Thoracic aorta (tissue), 2 donors: ENCODE measurements at regions not wholly inside any gene's neighbourhood (a gene's known extent, or its start where the extent isn't known, plus 50 kb on each side); places are given as distances from the start of the nearest gene placed in this dataset.

Experiments
- ATAC-seq: fragments of 150-250 bp; one replicate; pipeline ENCODE4 v1.8.0; 2017; ENCODE audit warnings: low read depth; ENCODE audit not compliant: insufficient number of reproducible peaks, low FRiP score
- DNase-seq: peaks from one replicate; pipeline ENCODE4 v3.0.0-alpha.2; 2020; ENCODE audit warnings: low spot score
- H3K27ac ChIP-seq, 2 donors: fragments of 200-600 bp; sonication (generic); 1 replicate in 1 of 2; 2 replicates in 1 of 2; pipeline ENCODE4 v1.5.1; 2016; ENCODE audit warnings: mild to moderate bottlenecking in 2 of 2, moderate library complexity in 2 of 2
- H3K27me3 ChIP-seq: fragments of 200-600 bp; sonication (generic); replicated peaks from 2 replicates; pipeline ENCODE4 v1.6.0; 2016; ENCODE audit warnings: mild to moderate bottlenecking; ENCODE audit not compliant: insufficient read depth
- H3K36me3 ChIP-seq: fragments of 200-600 bp; sonication (generic); one replicate; pipeline ENCODE4 v1.5.1; 2016
- H3K4me1 ChIP-seq, 2 donors: fragments of 200-600 bp; sonication (generic); 1 replicate in 1 of 2; 2 replicates in 1 of 2; pipeline versions ENCODE4 v1.5.1 to v1.6.0; 2016; ENCODE audit warnings: low read depth in 2 of 2, mild to moderate bottlenecking in 1 of 2; ENCODE audit not compliant: control insufficient read depth in 1 of 2
- H3K4me3 ChIP-seq: fragments of 200-600 bp; sonication (generic); 2 replicates; pipeline ENCODE4 v1.5.1; 2016; ENCODE audit warnings: mild to moderate bottlenecking
- H3K9me3 ChIP-seq: fragments of 200-600 bp; sonication (generic); 2 replicates; pipeline ENCODE4 v1.5.1; 2016
- TF ChIP-seq, protein P1 (sequence below): fragments of 200-600 bp; sonication (generic); IDR thresholded peaks from one replicate; pipeline ENCODE4 v1.5.1; 2019; ENCODE audit warnings: antibody characterized with exemption

DNA sequence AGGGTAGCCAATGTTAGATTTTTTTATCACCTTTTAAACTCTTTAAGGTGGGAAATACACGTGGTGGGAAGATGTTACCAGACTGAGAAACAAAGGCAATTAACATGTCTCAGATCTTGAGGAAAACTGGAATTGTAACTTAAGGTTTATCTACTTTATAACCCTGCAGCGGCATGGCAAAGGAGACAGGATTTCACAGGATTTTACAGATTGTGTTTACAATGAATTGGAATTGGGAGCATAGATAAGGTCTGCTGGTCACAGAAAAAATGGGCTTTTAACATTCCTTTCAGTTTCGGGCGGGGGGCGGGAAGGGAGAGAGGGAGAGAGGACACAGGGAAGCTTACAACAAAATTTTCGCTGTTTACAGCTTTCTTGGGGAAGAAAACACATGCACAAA, 467.5 kb upstream of the CT83 start:
- TF ChIP-seq, protein P1, sequence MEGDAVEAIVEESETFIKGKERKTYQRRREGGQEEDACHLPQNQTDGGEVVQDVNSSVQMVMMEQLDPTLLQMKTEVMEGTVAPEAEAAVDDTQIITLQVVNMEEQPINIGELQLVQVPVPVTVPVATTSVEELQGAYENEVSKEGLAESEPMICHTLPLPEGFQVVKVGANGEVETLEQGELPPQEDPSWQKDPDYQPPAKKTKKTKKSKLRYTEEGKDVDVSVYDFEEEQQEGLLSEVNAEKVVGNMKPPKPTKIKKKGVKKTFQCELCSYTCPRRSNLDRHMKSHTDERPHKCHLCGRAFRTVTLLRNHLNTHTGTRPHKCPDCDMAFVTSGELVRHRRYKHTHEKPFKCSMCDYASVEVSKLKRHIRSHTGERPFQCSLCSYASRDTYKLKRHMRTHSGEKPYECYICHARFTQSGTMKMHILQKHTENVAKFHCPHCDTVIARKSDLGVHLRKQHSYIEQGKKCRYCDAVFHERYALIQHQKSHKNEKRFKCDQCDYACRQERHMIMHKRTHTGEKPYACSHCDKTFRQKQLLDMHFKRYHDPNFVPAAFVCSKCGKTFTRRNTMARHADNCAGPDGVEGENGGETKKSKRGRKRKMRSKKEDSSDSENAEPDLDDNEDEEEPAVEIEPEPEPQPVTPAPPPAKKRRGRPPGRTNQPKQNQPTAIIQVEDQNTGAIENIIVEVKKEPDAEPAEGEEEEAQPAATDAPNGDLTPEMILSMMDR: no peak
- H3K4me3 ChIP-seq: peak overlapping the region; percentile 33
- ATAC-seq: no peak

DNA sequence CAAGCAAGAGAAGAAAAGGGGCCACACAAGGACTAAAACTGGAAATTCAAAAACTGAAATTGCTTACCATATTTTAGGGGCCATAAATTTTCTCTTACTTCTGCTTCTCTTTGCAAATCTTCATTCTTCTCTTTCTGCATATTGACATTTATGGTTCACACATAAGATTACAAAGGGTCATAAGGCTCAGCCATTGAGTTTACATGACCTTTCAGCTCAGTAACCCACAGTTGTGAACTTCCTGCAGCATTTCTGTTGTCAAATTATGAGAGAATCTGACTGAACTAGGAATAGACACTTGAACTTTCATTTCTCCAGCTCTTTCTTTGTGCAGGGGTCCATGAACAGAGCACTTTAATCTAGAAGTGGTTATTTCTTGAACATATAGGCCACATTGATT, 434.8 kb upstream of the CT83 start:
- TF ChIP-seq, protein P1: no peak
- no peak for ATAC-seq
- H3K27ac ChIP-seq: no peak overlapping the region
- no peaks in the 10 kb centered on the region for H3K36me3 ChIP-seq
- H3K4me1 ChIP-seq: no peaks in the 10 kb centered on the region
- no peaks in the 10 kb centered on the region for H3K9me3 ChIP-seq
- DNase-seq: no peak
- no peaks in the 10 kb centered on the region for H3K27me3 ChIP-seq
- no peak overlapping the region for H3K4me3 ChIP-seq

More for the DNA sequence above, 467.5 kb upstream of the CT83 start:
- Histone ChIP-seq H3K4me1 (peaks cover 0 to 6% of the 10 kb centered on the region in 2 donors), H3K9me3 (no peaks in the 10 kb centered on the region), H3K27ac (no peak overlapping the region), H3K36me3 (no peaks in the 10 kb centered on the region), H3K27me3 (no peaks in the 10 kb centered on the region)
- DNase-seq: no peak

DNA sequence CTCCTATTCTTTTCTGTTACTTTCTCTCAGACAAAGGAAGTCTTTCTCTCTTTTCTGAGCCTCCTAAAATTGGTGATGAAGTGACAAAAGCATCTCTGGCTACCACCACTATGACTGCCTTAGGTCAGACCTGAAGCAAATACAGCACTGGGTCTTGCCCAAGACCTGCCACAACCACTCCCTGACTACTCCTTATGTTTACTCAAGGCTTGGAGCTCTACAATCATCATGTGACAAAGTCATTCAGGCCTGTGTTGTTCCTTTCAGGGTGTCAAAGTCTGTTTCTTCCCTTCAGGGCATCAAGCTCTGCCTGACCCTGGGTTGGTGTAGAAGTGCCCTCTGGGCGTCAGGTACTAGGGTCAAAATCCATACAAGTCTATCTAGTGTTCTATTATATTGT, 419.2 kb upstream of the CT83 start:
- no peak for ATAC-seq
- TF ChIP-seq, protein P1: no peak
- H3K36me3 ChIP-seq: no peaks in the 10 kb centered on the region

DNA sequence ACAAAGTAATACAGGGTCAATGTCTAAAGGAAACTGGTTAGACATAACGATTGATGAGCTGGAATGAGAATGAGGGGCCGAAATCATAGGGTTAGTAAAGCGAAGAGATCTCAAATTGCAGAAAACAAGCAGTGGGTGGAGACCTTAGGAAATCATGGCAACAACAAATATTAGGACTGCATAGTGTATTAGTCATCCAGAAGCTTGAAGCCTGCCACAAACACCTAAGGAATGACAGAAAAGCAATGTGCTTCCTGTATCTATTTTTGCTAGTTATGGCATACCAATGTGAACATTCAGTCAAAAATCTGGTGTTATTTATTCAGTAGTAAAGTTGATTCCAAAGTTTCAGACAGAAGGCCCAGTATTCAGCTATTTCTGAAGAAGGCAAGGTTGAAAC, 410.9 kb upstream of the CT83 start:
- Histone ChIP-seq H3K27ac (no peak overlapping the region), H3K9me3 (no peaks in the 10 kb centered on the region), H3K4me1 (no peaks in the 10 kb centered on the region), H3K4me3 (no peak overlapping the region), H3K36me3 (no peaks in the 10 kb centered on the region), H3K27me3 (no peaks in the 10 kb centered on the region)
- DNase-seq (no peak), ATAC-seq (no peak)
- TF ChIP-seq, protein P1: no peak

More for the DNA sequence above, 419.2 kb upstream of the CT83 start:
- Histone ChIP-seq H3K9me3 (no peaks in the 10 kb centered on the region), H3K4me1 (no peaks in the 10 kb centered on the region), H3K27ac (no peak overlapping the region), H3K4me3 (no peak overlapping the region), H3K27me3 (no peaks in the 10 kb centered on the region)
- DNase-seq: no peak

DNA sequence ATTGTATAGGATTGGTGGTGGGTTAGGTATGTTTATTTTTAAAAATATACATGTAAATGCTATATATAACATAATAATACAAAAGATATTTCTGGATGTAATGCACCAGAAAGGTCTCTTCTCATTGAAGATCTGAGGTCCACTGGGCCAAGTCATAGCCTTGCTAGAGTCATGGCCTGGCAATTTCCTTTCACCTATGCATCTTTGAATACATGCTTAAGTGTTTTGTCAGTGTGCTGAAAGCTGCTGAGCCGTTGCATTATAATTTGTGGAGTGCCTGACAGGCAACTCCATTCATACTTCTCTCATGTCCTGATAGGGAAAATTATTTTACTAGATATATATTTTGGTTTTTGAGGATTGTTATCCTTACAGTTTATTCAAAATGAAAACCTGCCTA, 410.2 kb upstream of the CT83 start:
- H3K27ac ChIP-seq: no peak overlapping the region
- H3K36me3 ChIP-seq: no peaks in the 10 kb centered on the region
- no peaks in the 10 kb centered on the region for H3K4me1 ChIP-seq
- no peak overlapping the region for H3K4me3 ChIP-seq
- no peaks in the 10 kb centered on the region for H3K27me3 ChIP-seq
- DNase-seq (no peak), ATAC-seq (no peak)
- H3K9me3 ChIP-seq: no peaks in the 10 kb centered on the region
- TF ChIP-seq, protein P1: no peak
